Pancreas (tissue), 10 donors: ENCODE measurements at regions not wholly inside any gene's neighbourhood (a gene's known extent, or its start where the extent isn't known, plus 50 kb on each side); places are given as distances from the start of the nearest gene placed in this dataset.
"Not testable (repeated sequence)": the region's sequence is repeated elsewhere in the genome, so short reads cannot be mapped to it uniquely, and the experiment has no call there.

Source experiments
- ATAC-seq, 4 donors: fragments of 200-7000 bp; cut with Tn5 transposase; one replicate each; pipeline versions ENCODE4 v1.8.0 to v1.9.1; 2020; ENCODE audit warnings: mild to moderate bottlenecking in 4 of 4, moderate library complexity in 4 of 4
- DNase-seq, 6 donors: peaks; one replicate each; pipeline ENCODE4 v3.0.0-alpha.2; 2020
- FAIRE-seq: peaks from 2 replicates; lab custom pipeline; 2012; peaks lifted over from hg19 to GRCh38; lab: Jason Lieb, UNC
- H3K27ac ChIP-seq, 4 donors: fragments of 200-600 bp; sonication (generic); 1 replicate in 3 of 4; 2 replicates in 1 of 4; pipeline versions ENCODE4 v1.5.0 to v1.8.0; 2020
- H3K27me3 ChIP-seq, 4 donors: fragments of 200-600 bp; one replicate each; pipeline ENCODE4 v1.8.0; 2021
- H3K36me3 ChIP-seq, 3 donors: fragments of 200-600 bp; sonication (generic) in 1 of 3; one replicate each; pipeline versions ENCODE4 v1.5.0 to v1.8.0; 2020 to 2021
- H3K4me1 ChIP-seq, 3 donors: fragments of 200-600 bp; one replicate each; pipeline ENCODE4 v1.8.0; 2021
- H3K4me3 ChIP-seq, 4 donors: fragments of 200-600 bp; sonication (generic) in 2 of 4; one replicate each; pipeline versions ENCODE4 v1.5.0 to v1.8.0; 2020 to 2021
- H3K9me3 ChIP-seq, 4 donors: fragments of 200-600 bp; one replicate each; pipeline ENCODE4 v1.8.0; 2021
- WGBS, 2 donors: extraction: QIAGEN DNeasy Blood & Tissue Kit; methylation state at CpG; one replicate each; pipeline ENCODE4 v1.1.7; 2013; 5-methylcytosine and 5-hydroxymethylcytosine counted together
- intact Hi-C, 3 donors: fragments of 100-400 bp; cut with DNase I; formaldehyde crosslinking; loops; one replicate each; pipeline versions ENCODE4 v1.11.1 to v1.14.2; 2022
- TF ChIP-seq, protein P1 (sequence below), 4 donors: fragments of 200-600 bp; sonication (generic) in 3 of 4; IDR thresholded peaks; one replicate each; pipeline versions ENCODE4 v1.5.0 to v1.8.0; 2021; ENCODE audit warnings: antibody characterized with exemption in 4 of 4
- donor health status: healthy with polysubstance abuse.
- donor health status: DM: no; HTN: no; CAD: no; lungs with moderate emphysema.
- donor health status: DM: no; HTN: no; CAD: no.
- donor health status: control.
- donor health status: control.
- donor health status: Bipolar disorder and iron deficiency.
- donor health status: DM: yes; HTN: yes; CAD: no.
- donor health status: DM: no; HTN: no; CAD: no.
- donor health status: DM: no; HTN: no; CAD: no.
- donor health status: DM: yes; HTN: yes; CAD: no.

- FAIRE-seq: no peak
- 90 to 92% methylated on average over 63 to 64 of the region's 64 CpGs for WGBS, 2 donors
- TF ChIP-seq, protein P1, sequence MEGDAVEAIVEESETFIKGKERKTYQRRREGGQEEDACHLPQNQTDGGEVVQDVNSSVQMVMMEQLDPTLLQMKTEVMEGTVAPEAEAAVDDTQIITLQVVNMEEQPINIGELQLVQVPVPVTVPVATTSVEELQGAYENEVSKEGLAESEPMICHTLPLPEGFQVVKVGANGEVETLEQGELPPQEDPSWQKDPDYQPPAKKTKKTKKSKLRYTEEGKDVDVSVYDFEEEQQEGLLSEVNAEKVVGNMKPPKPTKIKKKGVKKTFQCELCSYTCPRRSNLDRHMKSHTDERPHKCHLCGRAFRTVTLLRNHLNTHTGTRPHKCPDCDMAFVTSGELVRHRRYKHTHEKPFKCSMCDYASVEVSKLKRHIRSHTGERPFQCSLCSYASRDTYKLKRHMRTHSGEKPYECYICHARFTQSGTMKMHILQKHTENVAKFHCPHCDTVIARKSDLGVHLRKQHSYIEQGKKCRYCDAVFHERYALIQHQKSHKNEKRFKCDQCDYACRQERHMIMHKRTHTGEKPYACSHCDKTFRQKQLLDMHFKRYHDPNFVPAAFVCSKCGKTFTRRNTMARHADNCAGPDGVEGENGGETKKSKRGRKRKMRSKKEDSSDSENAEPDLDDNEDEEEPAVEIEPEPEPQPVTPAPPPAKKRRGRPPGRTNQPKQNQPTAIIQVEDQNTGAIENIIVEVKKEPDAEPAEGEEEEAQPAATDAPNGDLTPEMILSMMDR (IDR thresholded peaks at IDR 0.05): no peak
- Histone ChIP-seq H3K36me3 (no peaks in the 10 kb centered on the region), H3K4me3 (no peak overlapping the region), H3K27me3 (no peaks in the 10 kb centered on the region), H3K27ac (no peak overlapping the region), H3K9me3 (no peaks in the 10 kb centered on the region), H3K4me1 (no peaks in the 10 kb centered on the region)
- ATAC-seq: no peak
- DNase-seq: no peak
- intact Hi-C loops: no loop called here
These were observed 121.2 kb downstream of the IGLL1 start for GRCh38 chr22:23458663-23459541.

DNA sequence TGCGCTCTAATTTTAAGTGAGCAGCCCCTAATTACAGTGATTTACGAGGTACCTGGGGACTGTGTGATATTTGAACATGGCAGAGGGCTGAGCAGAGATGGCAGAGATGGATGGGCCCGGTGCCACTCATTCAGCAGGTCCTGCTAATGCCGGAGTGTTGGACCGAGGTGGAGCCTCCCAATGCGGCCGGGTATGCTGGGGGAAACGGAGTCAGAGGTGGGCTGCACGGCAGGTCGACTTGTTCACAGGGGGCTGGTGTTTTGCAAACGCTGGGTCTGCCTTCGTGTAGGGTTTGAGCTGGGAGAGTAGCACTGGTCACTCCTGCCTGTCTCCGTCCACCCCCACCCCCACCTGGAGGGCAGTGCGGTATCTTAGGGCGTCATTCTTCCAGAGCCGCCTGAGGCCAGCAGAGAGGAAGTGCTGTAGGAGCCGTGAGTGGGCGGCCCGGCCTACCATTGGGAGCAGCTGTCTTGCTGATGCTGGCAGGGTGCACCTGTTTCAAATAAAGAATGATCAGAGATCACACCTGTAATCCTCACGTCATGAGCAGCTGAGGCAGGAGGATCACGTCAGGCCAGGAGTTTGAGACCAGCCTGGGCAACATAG, 122.6 kb downstream of the IGLL1 start:
- ATAC-seq (no peak), FAIRE-seq (no peak)

DNA sequence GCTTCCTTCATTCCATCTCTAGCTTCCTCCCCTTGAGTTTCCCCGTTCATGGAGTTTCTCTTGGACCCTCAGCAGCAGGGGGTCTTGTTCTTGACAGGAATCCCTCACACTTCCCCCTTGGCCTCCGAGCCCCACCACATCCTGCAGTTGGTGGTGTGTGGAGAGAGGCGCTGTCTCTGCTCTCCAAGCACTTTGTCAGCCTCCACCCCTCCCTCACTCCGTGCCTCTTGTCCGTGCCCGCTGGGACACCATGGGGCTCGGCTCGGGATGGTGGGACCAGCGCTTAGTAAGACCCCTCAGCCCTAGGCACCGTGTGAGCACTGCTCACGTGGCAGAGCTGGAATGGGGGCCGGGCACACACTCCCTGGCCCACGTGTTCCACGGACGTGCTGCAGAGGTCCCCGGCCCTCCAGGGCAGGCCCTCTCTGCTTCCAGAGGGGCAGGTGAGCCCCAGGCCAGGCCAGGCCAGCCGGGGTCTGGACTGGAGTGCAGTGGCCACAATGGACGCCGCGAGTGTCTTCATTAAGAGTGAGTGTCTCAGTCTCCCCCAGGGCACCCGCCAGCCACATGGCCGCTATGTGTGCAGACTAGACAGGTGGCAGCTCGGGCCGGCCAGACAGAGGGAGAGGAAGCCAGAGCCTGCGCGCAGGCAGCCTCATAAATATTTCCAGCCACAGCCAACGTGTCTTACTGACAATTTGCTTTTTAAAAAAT, 123.3 kb downstream of the IGLL1 start:
- H3K27me3 ChIP-seq, H3K36me3 ChIP-seq, FAIRE-seq, DNase-seq, H3K27ac ChIP-seq, H3K4me3 ChIP-seq, H3K4me1 ChIP-seq, ATAC-seq, H3K9me3 ChIP-seq, intact Hi-C loops: not testable (repeated sequence)
- WGBS, 2 donors: 75 to 83% methylated on average over 27 of the region's 27 CpGs

More for the DNA sequence above, 122.6 kb downstream of the IGLL1 start:
- Histone ChIP-seq H3K27ac (no peak overlapping the region), H3K27me3 (no peaks in the 10 kb centered on the region), H3K9me3 (no peaks in the 10 kb centered on the region), H3K4me1 (no peaks in the 10 kb centered on the region), H3K4me3 (no peak overlapping the region), H3K36me3 (no peaks in the 10 kb centered on the region)
- no peak for DNase-seq
- WGBS, 2 donors: 79 to 80% methylated on average over 21 of the region's 21 CpGs
- TF ChIP-seq, protein P1 (IDR thresholded peaks at IDR 0.05): no peak
- intact Hi-C loops: no loop called here

DNA sequence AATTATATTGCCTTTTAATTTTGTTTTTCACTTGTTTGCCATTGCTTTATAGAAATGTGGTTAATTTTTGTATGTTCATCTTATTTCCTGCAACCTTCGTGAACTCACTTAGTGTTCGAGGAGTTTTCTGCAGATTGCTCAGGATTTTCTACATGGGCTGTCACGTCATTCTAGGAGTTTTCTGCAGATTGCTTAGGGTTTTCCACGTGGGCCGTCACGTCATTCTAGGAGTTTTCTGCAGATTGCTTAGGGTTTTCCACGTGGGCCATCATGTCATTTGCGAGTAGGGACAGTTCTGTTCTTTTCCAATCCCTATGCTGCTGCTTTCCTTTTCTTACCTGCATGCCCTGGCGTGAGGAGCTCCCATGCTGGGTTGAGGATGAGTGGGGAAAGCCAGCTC, 125.7 kb downstream of the IGLL1 start:
- DNase-seq, H3K36me3 ChIP-seq, intact Hi-C loops, ATAC-seq, H3K9me3 ChIP-seq, H3K4me3 ChIP-seq, H3K4me1 ChIP-seq, H3K27me3 ChIP-seq, H3K27ac ChIP-seq: not testable (repeated sequence)
- peak; percentile 5 for FAIRE-seq
- WGBS, 2 donors: 69 to 86% methylated on average over 9 of the region's 9 CpGs

DNA sequence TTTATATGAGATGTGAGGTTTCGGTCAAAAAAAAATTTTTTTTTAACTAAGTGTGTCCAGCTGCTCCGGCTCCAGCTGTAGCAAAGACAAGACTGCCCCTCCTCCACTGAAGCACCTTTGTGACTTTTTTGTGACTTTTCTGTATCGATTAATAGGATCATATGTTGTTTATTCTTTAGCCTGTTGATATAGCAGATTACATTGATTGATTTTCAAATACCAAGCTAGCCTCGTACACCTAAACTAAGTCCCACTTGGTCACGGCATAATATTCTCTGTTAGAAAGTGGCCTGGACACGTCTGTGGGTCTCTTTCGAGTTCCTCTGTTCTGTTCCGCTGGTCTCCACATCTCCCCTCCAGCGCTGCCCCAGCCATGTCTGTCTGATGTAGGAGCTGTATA, 126.8 kb downstream of the IGLL1 start:
- no peaks in the 10 kb centered on the region for H3K9me3 ChIP-seq
- 54 to 55% methylated on average over 9 of the region's 9 CpGs for WGBS, 2 donors
- FAIRE-seq (no peak), DNase-seq (no peak), ATAC-seq (no peak)
- no peaks in the 10 kb centered on the region for H3K27me3 ChIP-seq
- no peaks in the 10 kb centered on the region for H3K36me3 ChIP-seq
- no peak overlapping the region for H3K27ac ChIP-seq
- intact Hi-C loops: no loop called here
- no peak overlapping the region for H3K4me3 ChIP-seq
- TF ChIP-seq, protein P1 (IDR thresholded peaks at IDR 0.05): no peak
- H3K4me1 ChIP-seq: no peaks in the 10 kb centered on the region
